SU-DHL-6 (cell line): ENCODE measurements at regions not wholly inside any gene's neighbourhood (a gene's known extent, or its start where the extent isn't known, plus 50 kb on each side); places are given as distances from the start of the nearest gene placed in this dataset.

Experiments used
- EZH2phosphoT487 ChIP-seq: fragments of 200-600 bp; sonication (generic), shearing (Covaris generic); conservative IDR thresholded peaks from 2 replicates; pipeline ENCODE4 v1.6.1; 2018; ENCODE audit warnings: mild to moderate bottlenecking, antibody characterized with exemption, low read length, moderate library complexity, mixed read lengths
- TF ChIP-seq, protein P1 (sequence below): fragments of 200-600 bp; sonication (generic); IDR thresholded peaks from one replicate; pipeline ENCODE4 v1.5.1; 2017; ENCODE audit warnings: antibody characterized with exemption, mild to moderate bottlenecking, low read length, moderate library complexity; ENCODE audit not compliant: insufficient read depth, poor library complexity, severe bottlenecking

DNA sequence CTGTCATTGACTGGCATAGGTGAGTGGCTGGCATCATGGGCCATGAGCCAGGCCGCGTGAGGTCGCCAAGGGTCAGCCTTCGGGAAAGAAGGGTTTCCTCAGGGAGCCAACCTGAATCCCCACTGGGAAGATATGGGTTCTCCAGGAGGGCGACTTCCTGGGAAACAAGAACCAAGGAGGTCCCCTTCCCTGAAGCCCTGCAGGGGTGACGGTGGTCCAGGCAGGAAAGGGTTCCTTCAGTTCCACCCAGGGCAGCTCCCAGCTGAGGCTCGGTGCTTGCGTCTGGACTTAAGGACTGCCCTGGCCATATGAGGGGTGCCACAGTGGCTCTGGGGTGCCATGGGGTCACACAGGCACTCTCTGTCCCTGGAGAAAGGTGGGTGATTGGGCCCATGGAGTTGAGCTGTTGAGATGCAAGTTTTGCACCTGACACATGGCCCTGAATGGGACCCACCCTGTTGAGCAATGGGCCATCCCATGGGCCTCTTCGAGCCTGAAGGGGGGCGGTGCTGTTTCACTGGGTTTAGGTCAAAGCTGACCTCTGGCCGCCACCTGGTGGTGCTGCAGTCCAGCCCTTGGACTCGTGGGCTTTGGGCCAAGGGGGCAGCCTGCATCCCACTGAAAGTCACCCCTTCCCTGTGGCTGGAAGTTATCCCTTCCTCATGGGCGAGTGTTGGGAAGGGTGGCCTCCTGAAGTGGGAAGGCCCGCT, 228.1 kb downstream of the SNRPN start:
- TF ChIP-seq, protein P1, sequence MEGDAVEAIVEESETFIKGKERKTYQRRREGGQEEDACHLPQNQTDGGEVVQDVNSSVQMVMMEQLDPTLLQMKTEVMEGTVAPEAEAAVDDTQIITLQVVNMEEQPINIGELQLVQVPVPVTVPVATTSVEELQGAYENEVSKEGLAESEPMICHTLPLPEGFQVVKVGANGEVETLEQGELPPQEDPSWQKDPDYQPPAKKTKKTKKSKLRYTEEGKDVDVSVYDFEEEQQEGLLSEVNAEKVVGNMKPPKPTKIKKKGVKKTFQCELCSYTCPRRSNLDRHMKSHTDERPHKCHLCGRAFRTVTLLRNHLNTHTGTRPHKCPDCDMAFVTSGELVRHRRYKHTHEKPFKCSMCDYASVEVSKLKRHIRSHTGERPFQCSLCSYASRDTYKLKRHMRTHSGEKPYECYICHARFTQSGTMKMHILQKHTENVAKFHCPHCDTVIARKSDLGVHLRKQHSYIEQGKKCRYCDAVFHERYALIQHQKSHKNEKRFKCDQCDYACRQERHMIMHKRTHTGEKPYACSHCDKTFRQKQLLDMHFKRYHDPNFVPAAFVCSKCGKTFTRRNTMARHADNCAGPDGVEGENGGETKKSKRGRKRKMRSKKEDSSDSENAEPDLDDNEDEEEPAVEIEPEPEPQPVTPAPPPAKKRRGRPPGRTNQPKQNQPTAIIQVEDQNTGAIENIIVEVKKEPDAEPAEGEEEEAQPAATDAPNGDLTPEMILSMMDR = no peak
- TF ChIP-seq EZH2phosphoT487 = no peak
